MM.1S (cell line): ENCODE measurements at regions not wholly inside any gene's neighbourhood (a gene's known extent, or its start where the extent isn't known, plus 50 kb on each side); places are given as distances from the start of the nearest gene placed in this dataset.

Experiments
- DNase-seq: peaks from one replicate; pipeline ENCODE4 v3.0.0-alpha.2; 2015
- H2AFZ ChIP-seq: fragments of 300-600 bp; sonication (generic); 2 replicates; pipeline ENCODE4 v1.6.0; 2016; ENCODE audit warnings: antibody characterized with exemption, low read length
- H3F3A ChIP-seq: fragments of 300-600 bp; sonication (generic); 2 replicates; pipeline ENCODE4 v1.6.1; 2016; ENCODE audit warnings: mild to moderate bottlenecking, antibody characterized with exemption, low read length, moderate library complexity, mixed read lengths; ENCODE audit not compliant: insufficient read depth
- H3K27ac ChIP-seq: fragments of 300-600 bp; sonication (generic); 2 replicates; pipeline ENCODE4 v1.5.1; 2016; ENCODE audit warnings: mild to moderate bottlenecking, low read length
- H3K27me3 ChIP-seq: fragments of 300-600 bp; sonication (generic); replicated peaks from 2 replicates; pipeline ENCODE4 v1.6.0; 2016; ENCODE audit warnings: low read length; ENCODE audit not compliant: insufficient read depth
- H3K36me3 ChIP-seq: fragments of 300-600 bp; sonication (generic); replicated peaks from 2 replicates; pipeline ENCODE4 v1.6.1; 2016; ENCODE audit warnings: mild to moderate bottlenecking, low read length, mixed read lengths; ENCODE audit not compliant: insufficient read depth
- H3K4me1 ChIP-seq: fragments of 300-600 bp; sonication (generic); 2 replicates; pipeline ENCODE4 v1.6.1; 2016; ENCODE audit warnings: low read length, mixed read lengths
- H3K4me2 ChIP-seq: fragments of 300-600 bp; sonication (generic); 2 replicates; pipeline ENCODE4 v1.6.0; 2016; ENCODE audit warnings: low read depth, low read length
- H3K4me3 ChIP-seq: fragments of 300-600 bp; sonication (generic); 2 replicates; pipeline ENCODE4 v1.5.1; 2016; ENCODE audit warnings: low read length, mixed read lengths
- H3K79me2 ChIP-seq: fragments of 300-600 bp; sonication (generic); 2 replicates; pipeline ENCODE4 v1.6.1; 2016; ENCODE audit warnings: mixed run types, low read length, mixed read lengths
- H3K9ac ChIP-seq: fragments of 300-600 bp; sonication (generic); 2 replicates; pipeline ENCODE4 v1.6.1; 2016; ENCODE audit warnings: low read length, mixed read lengths
- H3K9me2 ChIP-seq: fragments of 300-600 bp; sonication (generic); replicated peaks from 2 replicates; pipeline ENCODE4 v1.6.1; 2016; ENCODE audit warnings: mild to moderate bottlenecking, low read length, mixed read lengths; ENCODE audit not compliant: insufficient read depth
- H3K9me3 ChIP-seq: fragments of 300-600 bp; sonication (generic); replicated peaks from 2 replicates; pipeline ENCODE4 v1.6.1; 2016; ENCODE audit warnings: mild to moderate bottlenecking, low read length, mixed read lengths; ENCODE audit not compliant: insufficient read depth
- H4K20me1 ChIP-seq: fragments of 300-600 bp; sonication (generic); 2 replicates; pipeline ENCODE4 v1.6.1; 2016; ENCODE audit warnings: mild to moderate bottlenecking, low read length, moderate library complexity, mixed read lengths; ENCODE audit not compliant: insufficient read depth
- CTCF ChIP-seq: fragments of 300-600 bp; sonication (generic); IDR thresholded peaks from 2 replicates; pipeline ENCODE4 v1.5.1; 2016; ENCODE audit warnings: antibody characterized with exemption, low read length, mixed read lengths
- EZH2 ChIP-seq: fragments of 300-600 bp; sonication (generic); optimal IDR thresholded peaks from 2 replicates; pipeline ENCODE3; 2017; ENCODE audit warnings: low read depth, mild to moderate bottlenecking, antibody characterized with exemption, low read length, mixed read lengths
- EZH2phosphoT487 ChIP-seq: fragments of 300-600 bp; sonication (generic); IDR thresholded peaks from 2 replicates; pipeline ENCODE4 v1.6.1; 2018; ENCODE audit warnings: antibody characterized with exemption, low read length

- H3K27ac ChIP-seq = no peak overlapping the region
Measured at GRCh38 chr5:53405396-53405795, 75.0 kb upstream of the FST start.

GRCh38 chr5:53406630-53407316, 73.7 kb upstream of the FST start:
- no peak for DNase-seq
- H3K9ac ChIP-seq = no peak overlapping the region
- H4K20me1 ChIP-seq = no peaks in the 10 kb centered on the region
- H3K27ac ChIP-seq = no peak overlapping the region
- no peaks in the 10 kb centered on the region for H3K9me3 ChIP-seq
- H3F3A ChIP-seq = no peaks in the 10 kb centered on the region
- no peak overlapping the region for H3K4me3 ChIP-seq
- no peak overlapping the region for H2AFZ ChIP-seq
- no peaks in the 10 kb centered on the region for H3K4me1 ChIP-seq
- no peaks in the 10 kb centered on the region for H3K27me3 ChIP-seq
- H3K9me2 ChIP-seq = no peaks in the 10 kb centered on the region
- no peaks in the 10 kb centered on the region for H3K79me2 ChIP-seq
- TF ChIP-seq EZH2phosphoT487 (no peak), EZH2 (no peak), CTCF (no peak)
- H3K4me2 ChIP-seq = no peak overlapping the region
- no peaks in the 10 kb centered on the region for H3K36me3 ChIP-seq

More at GRCh38 chr5:53405396-53405795, 75.0 kb upstream of the FST start:
- no peak for DNase-seq
- Histone ChIP-seq H3K4me3 (no peak overlapping the region), H2AFZ (no peak overlapping the region), H3K9me2 (no peaks in the 10 kb centered on the region), H3K36me3 (no peaks in the 10 kb centered on the region), H3K79me2 (no peaks in the 10 kb centered on the region), H3K4me2 (no peak overlapping the region), H3K9ac (no peak overlapping the region), H3K9me3 (no peaks in the 10 kb centered on the region), H4K20me1 (no peaks in the 10 kb centered on the region), H3K4me1 (no peaks in the 10 kb centered on the region), H3K27me3 (no peaks in the 10 kb centered on the region), H3F3A (no peaks in the 10 kb centered on the region)
- TF ChIP-seq EZH2 (no peak), EZH2phosphoT487 (no peak), CTCF (no peak)

- Histone ChIP-seq H3K4me3 (no peak overlapping the region), H3K9ac (no peak overlapping the region), H3K27ac (no peak overlapping the region), H3K27me3 (no peaks in the 10 kb centered on the region), H3K36me3 (no peaks in the 10 kb centered on the region), H3K4me1 (no peaks in the 10 kb centered on the region), H3K9me3 (no peaks in the 10 kb centered on the region), H3K79me2 (no peaks in the 10 kb centered on the region), H2AFZ (no peak overlapping the region), H3K9me2 (no peaks in the 10 kb centered on the region), H4K20me1 (no peaks in the 10 kb centered on the region), H3K4me2 (no peak overlapping the region), H3F3A (no peaks in the 10 kb centered on the region)
- TF ChIP-seq CTCF (no peak), EZH2phosphoT487 (no peak), EZH2 (no peak)
- DNase-seq = no peak
Measured at GRCh38 chr5:53407373-53407772, 73.1 kb upstream of the FST start.
